HL-60 (cell line): ENCODE measurements at regions not wholly inside any gene's neighbourhood (a gene's known extent, or its start where the extent isn't known, plus 50 kb on each side); places are given as distances from the start of the nearest gene placed in this dataset.

ENCODE experiments used
- POLR2AphosphoS5 ChIP-seq: IDR thresholded peaks from 2 replicates; pipeline ENCODE4 v1.6.1; 2012; ENCODE audit warnings: low read depth
- TF ChIP-seq, protein P1 (sequence below): IDR thresholded peaks from one replicate; pipeline ENCODE4 v1.5.1; 2011; ENCODE audit warnings: low read length, control low read depth, inconsistent platforms; ENCODE audit not compliant: insufficient read depth

DNA sequence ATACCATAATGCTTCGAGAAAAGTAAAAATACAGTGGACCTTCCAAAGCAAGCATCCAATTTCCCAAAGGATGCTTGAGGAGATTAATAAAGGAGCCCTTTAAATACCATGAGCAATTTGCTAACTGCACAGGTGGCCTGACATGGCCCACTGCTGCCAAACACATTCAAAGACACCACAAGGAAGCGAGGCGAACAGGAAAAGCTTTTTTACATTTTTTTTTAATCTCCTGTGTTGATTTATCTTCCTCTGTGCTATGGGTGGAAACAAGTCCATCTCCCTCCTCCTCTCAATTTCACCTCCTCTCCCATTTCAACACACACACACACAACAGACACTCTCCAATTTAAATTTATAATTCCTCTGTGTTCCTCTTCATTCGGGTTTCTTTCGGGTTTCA is 243.4 kb downstream of the IGSF11 start:
- no peak for TF ChIP-seq POLR2AphosphoS5
- TF ChIP-seq, protein P1, sequence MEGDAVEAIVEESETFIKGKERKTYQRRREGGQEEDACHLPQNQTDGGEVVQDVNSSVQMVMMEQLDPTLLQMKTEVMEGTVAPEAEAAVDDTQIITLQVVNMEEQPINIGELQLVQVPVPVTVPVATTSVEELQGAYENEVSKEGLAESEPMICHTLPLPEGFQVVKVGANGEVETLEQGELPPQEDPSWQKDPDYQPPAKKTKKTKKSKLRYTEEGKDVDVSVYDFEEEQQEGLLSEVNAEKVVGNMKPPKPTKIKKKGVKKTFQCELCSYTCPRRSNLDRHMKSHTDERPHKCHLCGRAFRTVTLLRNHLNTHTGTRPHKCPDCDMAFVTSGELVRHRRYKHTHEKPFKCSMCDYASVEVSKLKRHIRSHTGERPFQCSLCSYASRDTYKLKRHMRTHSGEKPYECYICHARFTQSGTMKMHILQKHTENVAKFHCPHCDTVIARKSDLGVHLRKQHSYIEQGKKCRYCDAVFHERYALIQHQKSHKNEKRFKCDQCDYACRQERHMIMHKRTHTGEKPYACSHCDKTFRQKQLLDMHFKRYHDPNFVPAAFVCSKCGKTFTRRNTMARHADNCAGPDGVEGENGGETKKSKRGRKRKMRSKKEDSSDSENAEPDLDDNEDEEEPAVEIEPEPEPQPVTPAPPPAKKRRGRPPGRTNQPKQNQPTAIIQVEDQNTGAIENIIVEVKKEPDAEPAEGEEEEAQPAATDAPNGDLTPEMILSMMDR, result no peak
